ENCODE measurements at regions not wholly inside any gene's neighbourhood (a gene's known extent, or its start where the extent isn't known, plus 50 kb on each side); places are given as distances from the start of the nearest gene placed in this dataset.

GRCh38 chr1:219312967-219313366 lies 139.3 kb downstream of the LYPLAL1 start:
- TF ChIP-seq RAD21 (IDR thresholded peaks at IDR 0.05 in 1 of 2, conservative IDR thresholded peaks at IDR 0.05 in 1 of 2; ENCODE audit: low read depth in 2 of 2, low read length in 2 of 2), result no peak
- TF ChIP-seq ATF2 (IDR thresholded peaks at IDR 0.05; ENCODE audit: low read length), result no peak
